OCI-M1 (cell line): ENCODE measurements at regions not wholly inside any gene's neighbourhood (a gene's known extent, or its start where the extent isn't known, plus 50 kb on each side); places are given as distances from the start of the nearest gene placed in this dataset.
"Not testable (repeated sequence)": the region's sequence is repeated elsewhere in the genome, so short reads cannot be mapped to it uniquely, and the experiment has no call there.

Experiments used
- DNase-seq: peaks from one replicate; lab custom pipeline; 2025; lab: John Stamatoyannopoulos, UW

GRCh38 chr3:191741847-191742350 lies 280.9 kb downstream of the PYDC2 start:
- DNase-seq = not testable (repeated sequence)

DNA sequence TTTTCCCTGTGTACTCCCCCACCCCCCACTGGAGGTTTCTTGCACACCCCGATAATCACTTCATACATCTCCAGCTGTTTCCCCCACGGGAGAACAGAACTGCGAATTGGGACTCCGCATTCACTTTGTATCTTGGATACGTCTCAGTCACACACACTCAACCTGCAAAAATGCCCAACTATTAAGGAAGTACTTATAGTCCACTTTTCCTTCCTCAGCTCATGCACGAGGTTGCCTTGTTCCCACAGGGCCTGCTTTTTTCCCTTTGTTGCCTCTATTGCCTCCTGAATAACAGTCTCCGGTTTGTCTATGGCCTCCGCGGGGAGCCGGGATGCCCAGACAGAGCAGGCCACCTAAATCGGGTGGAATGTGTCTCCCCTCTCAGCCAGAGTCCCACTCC lies 282.3 kb downstream of the PYDC2 start:
- DNase-seq = no peak

- DNase-seq = no peak
These were observed 289.7 kb downstream of the PYDC2 start for GRCh38 chr3:191750618-191751017.

GRCh38 chr3:191753196-191753595 lies 292.2 kb downstream of the PYDC2 start:
- DNase-seq = no peak

DNA sequence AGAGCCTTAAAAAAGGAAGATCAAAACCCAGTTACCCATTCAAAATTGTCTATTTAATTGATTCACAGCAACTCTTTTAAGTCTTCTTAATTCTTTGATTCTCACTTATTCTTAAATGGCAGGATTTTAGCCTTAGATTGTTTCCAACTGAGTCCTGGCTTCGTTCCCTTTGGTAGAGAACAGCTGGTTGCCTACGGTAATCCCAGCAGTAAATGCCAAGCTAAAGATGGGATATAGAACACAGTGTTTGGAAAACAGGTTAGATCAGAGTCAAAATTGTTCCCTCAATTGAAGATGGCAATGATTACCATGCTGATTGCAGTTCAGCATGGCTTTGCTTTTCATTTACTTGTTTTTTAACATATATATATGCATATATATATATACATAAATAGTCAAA lies 300.9 kb downstream of the PYDC2 start:
- no peak for DNase-seq

DNA sequence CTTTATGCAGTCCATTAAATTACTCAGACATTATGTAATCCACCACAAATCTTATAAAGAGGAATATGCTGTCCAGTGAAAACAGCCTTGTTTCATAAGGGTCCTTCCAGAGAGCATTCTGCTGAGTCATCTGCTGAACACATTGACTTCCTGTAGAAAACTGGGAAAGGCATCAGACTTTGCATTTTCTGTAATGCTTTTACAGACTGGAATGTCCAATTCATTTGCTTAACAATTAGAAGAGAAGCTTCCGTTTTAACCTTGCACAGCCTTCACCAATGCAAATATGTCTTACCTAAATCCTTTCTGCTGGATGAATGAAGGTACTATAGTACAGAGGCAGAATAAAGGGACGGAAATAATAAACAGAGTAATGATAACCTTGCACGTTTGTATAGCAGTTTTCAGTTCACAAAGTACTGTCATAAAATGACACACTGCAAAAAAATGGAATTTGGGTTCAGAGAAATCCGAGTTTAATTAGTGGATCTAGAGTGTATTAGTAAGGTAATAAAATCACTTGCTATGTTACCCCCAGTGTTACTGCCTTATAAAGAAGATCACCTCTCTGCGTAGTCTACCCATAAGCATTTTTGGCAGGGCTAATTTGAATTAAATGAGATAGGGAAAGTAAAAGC lies 301.5 kb downstream of the PYDC2 start:
- peak; percentile 1 for DNase-seq

- DNase-seq = no peak
These were observed 307.5 kb downstream of the PYDC2 start for GRCh38 chr3:191768421-191768820.

DNA sequence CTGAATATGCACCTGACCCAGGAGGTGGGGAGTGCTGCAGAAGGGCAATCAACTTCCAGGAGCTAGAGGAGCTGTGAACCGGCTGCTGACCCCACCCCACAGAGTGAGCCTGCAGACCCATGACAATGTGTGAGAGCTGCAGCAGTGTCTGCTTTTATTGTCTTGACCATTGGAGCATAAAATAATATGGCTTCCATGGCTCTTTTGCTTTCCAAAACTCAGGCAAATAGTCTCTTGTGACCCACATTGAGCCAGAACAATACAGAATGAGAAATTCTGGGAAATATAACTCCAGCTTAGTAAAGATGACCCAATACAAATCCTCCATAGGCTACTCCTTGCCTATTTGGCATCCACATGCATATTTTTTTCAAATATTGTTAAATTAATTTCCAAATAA lies 309.6 kb downstream of the PYDC2 start:
- DNase-seq = no peak

GRCh38 chr3:191774485-191774884 lies 313.5 kb downstream of the PYDC2 start:
- no peak for DNase-seq

GRCh38 chr3:191775451-191776233 lies 314.7 kb downstream of the PYDC2 start:
- DNase-seq = no peak

- DNase-seq = no peak
These were observed 320.1 kb downstream of the PYDC2 start for GRCh38 chr3:191781044-191781443.

DNA sequence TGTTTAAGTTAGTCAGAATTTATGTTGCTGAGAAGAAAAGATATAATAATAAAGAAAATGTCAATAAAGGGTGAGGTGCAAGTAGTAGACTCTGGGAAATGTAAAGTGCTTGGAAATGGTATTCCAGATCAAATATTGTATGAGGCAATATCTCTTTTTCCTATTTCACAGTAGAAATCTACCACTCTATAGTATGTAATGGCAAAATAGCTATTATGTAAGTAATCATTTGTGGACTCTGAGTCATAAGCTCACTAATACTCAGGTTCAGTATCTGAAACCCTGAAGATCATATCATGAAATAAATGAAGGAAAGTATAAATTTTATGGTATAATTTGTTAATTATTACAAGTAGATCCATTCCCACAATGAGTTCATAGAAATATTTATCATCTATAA lies 322.1 kb downstream of the PYDC2 start:
- no peak for DNase-seq

DNA sequence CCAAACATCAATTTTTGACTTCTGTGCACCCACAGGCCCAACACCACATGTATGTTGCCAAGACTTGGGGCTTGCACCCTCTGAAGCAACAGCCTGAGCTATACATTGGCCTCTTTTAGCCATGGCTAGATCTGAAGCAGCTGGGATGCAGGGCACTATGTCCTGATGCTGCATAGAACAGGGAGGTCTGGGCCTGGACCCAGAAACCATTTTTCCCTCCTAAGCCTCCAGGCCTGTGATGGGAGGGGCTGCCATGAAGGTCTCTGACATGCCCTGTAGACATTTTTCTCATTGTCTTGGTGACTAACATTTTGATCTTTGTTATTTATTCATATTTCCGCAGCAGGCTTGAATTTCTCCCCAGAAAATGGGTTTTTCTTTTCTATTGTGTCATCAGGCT lies 330.0 kb downstream of the PYDC2 start:
- DNase-seq = no peak

DNA sequence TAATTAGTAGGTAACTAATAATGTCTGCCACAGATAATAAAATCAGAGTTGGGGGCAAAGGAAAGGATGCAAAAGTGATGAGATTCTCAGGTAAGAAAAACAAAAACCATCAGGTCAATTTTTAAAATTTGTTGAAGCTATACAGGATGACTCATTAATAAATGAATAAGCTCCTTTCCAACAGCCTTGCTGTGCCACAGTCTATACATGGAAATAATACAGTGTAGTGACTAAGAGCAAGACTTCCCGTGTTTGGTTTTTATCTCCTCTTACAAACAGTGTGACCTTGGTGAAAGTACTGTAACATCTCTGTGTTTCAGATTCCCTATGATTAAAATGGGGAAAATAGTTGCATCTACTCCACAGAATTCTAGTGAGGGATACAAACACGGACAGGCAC lies 331.6 kb downstream of the PYDC2 start:
- no peak for DNase-seq

- no peak for DNase-seq
These were observed 334.2 kb downstream of the PYDC2 start for GRCh38 chr3:191795196-191795595.

- no peak for DNase-seq
These were observed 336.3 kb downstream of the PYDC2 start for GRCh38 chr3:191797271-191797670.

DNA sequence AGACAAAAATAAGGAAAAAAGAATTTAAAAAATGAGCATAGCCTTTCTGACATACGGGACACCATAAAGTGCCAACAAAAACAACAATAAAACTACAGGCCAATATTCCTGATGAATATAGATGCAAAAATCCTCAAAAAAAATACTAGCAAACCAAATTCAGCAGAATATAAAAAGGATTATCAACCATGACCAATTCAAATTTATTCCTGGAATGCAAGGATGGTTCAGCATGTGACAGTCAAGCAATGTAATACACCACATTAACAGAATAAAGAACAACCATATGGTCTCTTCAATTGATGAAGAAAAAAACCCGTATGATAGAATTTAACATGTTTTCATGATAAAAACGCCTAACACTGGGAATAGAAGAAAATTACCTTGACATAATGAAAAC lies 341.7 kb downstream of the PYDC2 start:
- DNase-seq = no peak

GRCh38 chr3:191804935-191805334 lies 344.0 kb downstream of the PYDC2 start:
- no peak for DNase-seq

GRCh38 chr3:191808073-191808472 lies 347.1 kb downstream of the PYDC2 start:
- DNase-seq = no peak

DNA sequence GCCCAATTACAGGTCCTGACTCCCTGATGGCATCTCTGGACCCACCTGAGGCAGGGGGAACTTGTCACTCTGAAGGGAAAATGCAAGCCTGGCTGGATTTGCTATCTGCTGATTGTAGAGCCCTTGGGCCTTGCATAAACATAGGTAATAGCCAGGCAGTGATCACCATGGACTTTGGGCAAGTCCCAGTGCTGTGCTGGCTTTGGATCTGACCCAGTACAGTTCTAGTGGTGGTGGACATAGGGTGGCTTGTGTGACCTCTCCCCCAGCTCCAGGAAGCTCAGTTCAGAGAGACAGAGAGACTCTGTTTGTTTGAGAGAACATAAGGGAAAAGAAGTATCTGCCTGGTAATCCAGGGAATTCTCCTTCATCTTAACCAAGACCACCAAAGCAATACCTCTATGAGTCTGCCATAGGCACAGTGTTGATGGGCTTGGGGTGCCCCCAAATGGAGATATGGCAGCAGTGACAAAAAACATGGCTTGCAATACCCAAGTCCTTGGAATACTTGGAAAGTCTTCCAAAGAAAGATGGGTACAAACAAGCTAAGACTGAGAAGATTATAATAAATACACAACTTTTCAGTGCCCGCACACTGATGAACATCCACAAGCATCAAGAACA lies 348.5 kb downstream of the PYDC2 start:
- DNase-seq = peak; percentile 1

GRCh38 chr3:191813245-191813644 lies 352.3 kb downstream of the PYDC2 start:
- DNase-seq = no peak

- no peak for DNase-seq
These were observed 387.9 kb downstream of the PYDC2 start for GRCh38 chr3:191848818-191849217.

- DNase-seq = no peak
These were observed 398.6 kb downstream of the PYDC2 start for GRCh38 chr3:191859531-191859930.
